ENCODE measurements at regions not wholly inside any gene's neighbourhood (a gene's known extent, or its start where the extent isn't known, plus 50 kb on each side); places are given as distances from the start of the nearest gene placed in this dataset.

DNA sequence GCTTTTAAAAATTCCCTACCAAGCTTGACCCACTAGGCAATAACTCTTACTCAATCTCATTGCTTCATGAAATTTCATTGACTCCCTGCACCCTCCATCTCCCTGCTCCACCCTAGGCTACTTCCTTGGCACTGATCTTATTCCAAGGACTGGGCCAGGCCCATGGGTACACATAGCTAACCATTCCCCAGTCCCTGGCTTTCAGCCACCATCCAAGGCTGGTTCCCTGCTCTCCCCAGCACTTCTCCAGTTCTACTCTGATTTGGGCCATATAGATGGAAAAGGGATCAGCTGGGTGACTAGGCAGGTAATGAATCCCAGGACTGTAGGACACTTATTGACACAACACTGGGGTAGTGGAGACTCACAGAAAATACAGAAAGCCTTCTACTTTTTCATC lies 88.1 kb upstream of the NEO1 start:
- Histone ChIP-seq H3K27me3 (replicated peaks; ENCODE audit: insufficient read depth) (no peaks in the 10 kb centered on the region), H3K4me3 (no peak overlapping the region), H3K9me3 (no peaks in the 10 kb centered on the region), H3K27ac (no peak overlapping the region), H3K4me1 (replicated peaks) (no peaks in the 10 kb centered on the region), H3K36me3 (no peaks in the 10 kb centered on the region)
- TF ChIP-seq POLR2A (IDR thresholded peaks at IDR 0.05) (no peak), POLR2AphosphoS5 (IDR thresholded peaks at IDR 0.05) (no peak), CTCF (IDR thresholded peaks at IDR 0.05) (no peak)
- DNase-seq (ENCODE audit: low spot score): no peak
- intact Hi-C loops (cut with DNase I): no loop called here

DNA sequence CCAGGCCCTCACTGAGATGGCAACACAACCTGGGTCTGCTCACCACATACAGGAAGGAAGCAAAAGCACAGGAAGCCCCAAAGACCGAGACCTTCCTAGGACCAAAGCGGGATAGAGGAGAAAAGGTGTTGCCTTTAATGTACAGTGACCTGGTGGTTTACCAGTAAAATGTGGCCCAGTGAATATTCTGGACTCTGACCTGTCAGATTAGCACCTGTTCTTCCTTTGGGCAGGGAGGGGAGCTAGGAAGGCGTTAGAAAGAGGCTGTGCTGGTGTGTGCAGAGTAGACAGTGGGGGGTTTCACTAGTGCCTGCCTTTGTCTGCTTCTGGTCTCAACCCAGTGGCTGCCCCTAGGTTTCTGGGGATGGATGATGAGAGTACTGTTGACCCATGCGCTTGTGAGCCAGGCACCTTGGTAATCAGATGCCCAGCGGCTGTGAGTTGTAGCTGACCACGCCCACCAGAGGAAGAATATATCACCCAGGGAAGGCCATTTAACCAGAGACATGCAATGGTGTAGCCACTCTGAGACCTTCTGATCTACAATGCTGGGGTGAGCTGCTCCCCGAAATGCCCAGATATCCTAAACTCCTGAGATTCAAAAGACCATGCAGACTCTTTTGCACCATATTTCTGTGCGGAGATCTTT lies 90.1 kb upstream of the NEO1 start:
- no peak overlapping the region for H3K27ac ChIP-seq
- WGBS: 92% methylated on average over 8 of the region's 8 CpGs
- H3K27me3 ChIP-seq (replicated peaks; ENCODE audit: insufficient read depth): no peaks in the 10 kb centered on the region
- no peaks in the 10 kb centered on the region for H3K4me1 ChIP-seq (replicated peaks)
- H3K9me3 ChIP-seq: no peaks in the 10 kb centered on the region
- DNase-seq (ENCODE audit: low spot score): no peak
- TF ChIP-seq POLR2AphosphoS5 (IDR thresholded peaks at IDR 0.05) (no peak), CTCF (IDR thresholded peaks at IDR 0.05) (no peak), POLR2A (IDR thresholded peaks at IDR 0.05) (no peak)
- no peak overlapping the region for H3K4me3 ChIP-seq
- intact Hi-C loops (cut with DNase I): no loop called here
- H3K36me3 ChIP-seq: no peaks in the 10 kb centered on the region

GRCh38 chr15:72961346-72961745 lies 90.9 kb upstream of the NEO1 start:
- no peaks in the 10 kb centered on the region for H3K9me3 ChIP-seq
- H3K4me1 ChIP-seq (replicated peaks): no peaks in the 10 kb centered on the region
- H3K27me3 ChIP-seq (replicated peaks; ENCODE audit: insufficient read depth): no peaks in the 10 kb centered on the region
- H3K4me3 ChIP-seq: no peak overlapping the region
- intact Hi-C loops (cut with DNase I): no loop called here
- H3K27ac ChIP-seq: no peak overlapping the region
- 84% methylated on average over 3 of the region's 3 CpGs for WGBS
- TF ChIP-seq POLR2AphosphoS5 (IDR thresholded peaks at IDR 0.05): no peak
- TF ChIP-seq POLR2A (IDR thresholded peaks at IDR 0.05): no peak
- no peak for TF ChIP-seq CTCF (IDR thresholded peaks at IDR 0.05)
- H3K36me3 ChIP-seq: no peaks in the 10 kb centered on the region
- no peak for DNase-seq (ENCODE audit: low spot score)

DNA sequence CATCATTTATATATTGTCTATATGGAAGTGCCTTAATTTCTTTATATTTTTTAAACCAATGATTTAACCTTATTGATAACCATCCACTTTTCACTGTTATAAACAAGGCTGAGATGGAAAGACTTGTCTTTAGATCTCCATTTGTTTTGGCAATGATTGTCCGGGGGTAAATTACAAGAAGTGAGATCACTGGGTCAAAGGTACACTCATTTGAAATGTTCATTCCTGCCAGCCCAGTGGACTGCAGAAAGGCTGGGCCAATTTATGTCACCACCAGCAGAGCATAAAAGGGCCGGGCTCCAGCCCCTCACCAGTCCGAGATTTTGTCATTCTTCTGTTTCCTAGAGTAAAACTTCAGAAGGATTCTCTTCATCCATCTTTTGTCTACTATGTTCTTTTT lies 93.6 kb upstream of the NEO1 start:
- no peak overlapping the region for H3K4me3 ChIP-seq
- WGBS: 49% methylated on average over 3 of the region's 3 CpGs
- intact Hi-C loops (cut with DNase I): no loop called here
- no peaks in the 10 kb centered on the region for H3K9me3 ChIP-seq
- no peak overlapping the region for H3K27ac ChIP-seq
- no peaks in the 10 kb centered on the region for H3K36me3 ChIP-seq
- H3K4me1 ChIP-seq (replicated peaks): no peaks in the 10 kb centered on the region
- no peak for TF ChIP-seq POLR2A (IDR thresholded peaks at IDR 0.05)
- H3K27me3 ChIP-seq (replicated peaks; ENCODE audit: insufficient read depth): no peaks in the 10 kb centered on the region
- no peak for DNase-seq (ENCODE audit: low spot score)

GRCh38 chr15:72953306-72953705 lies 99.0 kb upstream of the NEO1 start:
- Histone ChIP-seq H3K4me3 (no peak overlapping the region), H3K9me3 (no peaks in the 10 kb centered on the region), H3K36me3 (no peaks in the 10 kb centered on the region), H3K4me1 (replicated peaks) (no peaks in the 10 kb centered on the region), H3K27ac (no peak overlapping the region), H3K27me3 (replicated peaks; ENCODE audit: insufficient read depth) (no peaks in the 10 kb centered on the region)
- intact Hi-C loops (cut with DNase I): no loop called here
- WGBS: 96% methylated on average over 6 of the region's 6 CpGs
- no peak for DNase-seq (ENCODE audit: low spot score)
- TF ChIP-seq POLR2AphosphoS5 (IDR thresholded peaks at IDR 0.05) (no peak), POLR2A (IDR thresholded peaks at IDR 0.05) (no peak), CTCF (IDR thresholded peaks at IDR 0.05) (no peak)

Measured in prostate gland (tissue), 2 donors.